CD4-positive, alpha-beta memory T cell (primary cell): ENCODE measurements at regions not wholly inside any gene's neighbourhood (a gene's known extent, or its start where the extent isn't known, plus 50 kb on each side); places are given as distances from the start of the nearest gene placed in this dataset.

Experiments used
- CTCF ChIA-PET: fragments of 350-600 bp; sonication (Branson Sonifier 250); formaldehyde crosslinking; loops from one replicate; lab custom pipeline; 2021; ENCODE audit warnings: inconsistent platforms; ENCODE audit not compliant: partially characterized antibody; lab: Charles Lee
- POLR2A ChIA-PET: fragments of 350-600 bp; sonication (Branson Sonifier 250); formaldehyde crosslinking; loops from one replicate; lab custom pipeline; 2021; ENCODE audit not compliant: partially characterized antibody; lab: Charles Lee
- DNase-seq, 5 donors: peaks; one replicate each; pipeline versions ENCODE4 v3.0.0 to v3.0.0-alpha.2; 2020 to 2022; ENCODE audit warnings: mixed read lengths in 1 of 5
- H3K27ac ChIP-seq: one replicate; pipeline ENCODE4 v1.7.0; 2013; ENCODE audit warnings: low read depth, low read length
- H3K27me3 ChIP-seq: 2 replicates; pipeline ENCODE4 v1.7.0; 2013; ENCODE audit warnings: mild to moderate bottlenecking, low read length, moderate library complexity; ENCODE audit not compliant: insufficient read depth
- H3K36me3 ChIP-seq: 2 replicates; pipeline ENCODE4 v1.7.0; 2013; ENCODE audit warnings: mild to moderate bottlenecking, low read length, moderate library complexity; ENCODE audit not compliant: insufficient read depth
- H3K4me1 ChIP-seq: 2 replicates; pipeline ENCODE4 v1.7.0; 2013; ENCODE audit warnings: mild to moderate bottlenecking, low read length, moderate library complexity; ENCODE audit not compliant: insufficient read depth
- H3K4me3 ChIP-seq, 2 donors: one replicate each; pipeline ENCODE4 v1.7.0; 2013; ENCODE audit warnings: low read length in 2 of 2, mild to moderate bottlenecking in 1 of 2
- H3K9me3 ChIP-seq, 2 donors: one replicate each; pipeline ENCODE4 v1.7.0; 2013; ENCODE audit warnings: low read length in 2 of 2, control low read depth in 1 of 2; ENCODE audit not compliant: control insufficient read depth in 1 of 2
- H3K27ac Mint-ChIP-seq, 7 donors: one replicate each; pipeline ENCODE4 v1.8.0; 2020 to 2021; ENCODE audit warnings: mixed read lengths in 7 of 7, mild to moderate bottlenecking in 6 of 7, inconsistent platforms in 3 of 7, moderate library complexity in 3 of 7
- H3K27me3 Mint-ChIP-seq, 2 donors: one replicate each; pipeline ENCODE4 v1.8.0; 2020 to 2021; ENCODE audit warnings: mixed read lengths in 2 of 2
- H3K36me3 Mint-ChIP-seq, 2 donors: one replicate each; pipeline ENCODE4 v1.8.0; 2020 to 2021; ENCODE audit warnings: mixed read lengths in 2 of 2, inconsistent platforms in 1 of 2, mild to moderate bottlenecking in 1 of 2
- H3K4me1 Mint-ChIP-seq, 4 donors: one replicate each; pipeline ENCODE4 v1.8.0; 2020 to 2021; ENCODE audit warnings: mixed read lengths in 4 of 4, mild to moderate bottlenecking in 1 of 4
- H3K4me3 Mint-ChIP-seq, 8 donors: one replicate each; pipeline ENCODE4 v1.8.0; 2020 to 2021; ENCODE audit warnings: mixed read lengths in 8 of 8, mild to moderate bottlenecking in 7 of 8, moderate library complexity in 6 of 8, inconsistent platforms in 3 of 8
- H3K9me3 Mint-ChIP-seq, 8 donors: one replicate each; pipeline ENCODE4 v1.8.0; 2020 to 2021; ENCODE audit warnings: mixed read lengths in 8 of 8, mild to moderate bottlenecking in 5 of 8, inconsistent platforms in 3 of 8, moderate library complexity in 1 of 8
- intact Hi-C: fragments of 100-400 bp; cut with micrococcal nuclease; formaldehyde crosslinking; loops from one replicate; pipeline ENCODE4 v1.15.1; 2023

GRCh38 chr2:16398486-16399043 lies 267.1 kb downstream of the CYRIA start:
- H3K27me3 ChIP-seq = no peaks in the 10 kb centered on the region
- intact Hi-C loops = no loop called here
- H3K36me3 ChIP-seq = no peaks in the 10 kb centered on the region
- no peak for DNase-seq
- Mint-ChIP-seq H3K4me1 (no peaks in the 10 kb centered on the region), H3K9me3 (peaks cover 0 to 5% (median 0%) of the 10 kb centered on the region in 8 donors), H3K4me3 (no peak overlapping the region), H3K27ac (no peak overlapping the region), H3K27me3 (no peaks in the 10 kb centered on the region), H3K36me3 (no peaks in the 10 kb centered on the region)
- no peak overlapping the region for H3K27ac ChIP-seq
- ChIA-PET CTCF (no interaction called here), POLR2A (no interaction called here)
- no peaks in the 10 kb centered on the region for H3K9me3 ChIP-seq
- no peak overlapping the region for H3K4me3 ChIP-seq
- no peaks in the 10 kb centered on the region for H3K4me1 ChIP-seq

- no peak overlapping the region for H3K4me3 ChIP-seq
- H3K27me3 Mint-ChIP-seq = no peaks in the 10 kb centered on the region
- H3K4me1 ChIP-seq = no peaks in the 10 kb centered on the region
- H3K27me3 ChIP-seq = no peaks in the 10 kb centered on the region
- POLR2A ChIA-PET = no interaction called here
- CTCF ChIA-PET = interaction anchor here (0.9 kb wide), 1 partner anchor 9 kb away, joined by 3 read pairs; no protein-coding TSS in a partner anchor
- no peaks in the 10 kb centered on the region for H3K9me3 ChIP-seq
- DNase-seq = no peak
- intact Hi-C loops = no loop called here
- no peaks in the 10 kb centered on the region for H3K36me3 Mint-ChIP-seq
- H3K9me3 Mint-ChIP-seq = peaks cover 0 to 5% (median 0%) of the 10 kb centered on the region in 8 donors
- H3K27ac Mint-ChIP-seq = no peak overlapping the region
- H3K4me1 Mint-ChIP-seq = no peaks in the 10 kb centered on the region
- H3K27ac ChIP-seq = no peak overlapping the region
- no peak overlapping the region for H3K4me3 Mint-ChIP-seq
- H3K36me3 ChIP-seq = no peaks in the 10 kb centered on the region
These were observed 267.8 kb downstream of the CYRIA start for GRCh38 chr2:16397681-16398475.

- Histone ChIP-seq H3K4me1 (no peaks in the 10 kb centered on the region), H3K9me3 (no peaks in the 10 kb centered on the region), H3K27ac (no peak overlapping the region), H3K27me3 (no peaks in the 10 kb centered on the region), H3K4me3 (no peak overlapping the region), H3K36me3 (no peaks in the 10 kb centered on the region)
- Mint-ChIP-seq H3K36me3 (no peaks in the 10 kb centered on the region), H3K27me3 (no peaks in the 10 kb centered on the region), H3K4me3 (no peak overlapping the region), H3K9me3 (peaks cover 0 to 5% (median 0%) of the 10 kb centered on the region in 8 donors), H3K4me1 (no peaks in the 10 kb centered on the region), H3K27ac (no peak overlapping the region)
- intact Hi-C loops = no loop called here
- DNase-seq = no peak
- ChIA-PET CTCF (no interaction called here), POLR2A (no interaction called here)
These were observed 268.6 kb downstream of the CYRIA start for GRCh38 chr2:16396986-16397385.

GRCh38 chr2:16396171-16396570 lies 269.5 kb downstream of the CYRIA start:
- Histone ChIP-seq H3K4me1 (no peaks in the 10 kb centered on the region), H3K4me3 (no peak overlapping the region), H3K27me3 (no peaks in the 10 kb centered on the region), H3K36me3 (no peaks in the 10 kb centered on the region), H3K27ac (no peak overlapping the region), H3K9me3 (no peaks in the 10 kb centered on the region)
- ChIA-PET CTCF (no interaction called here), POLR2A (no interaction called here)
- no peaks in the 10 kb centered on the region for H3K36me3 Mint-ChIP-seq
- no peak overlapping the region for H3K4me3 Mint-ChIP-seq
- H3K4me1 Mint-ChIP-seq = no peaks in the 10 kb centered on the region
- DNase-seq = no peak
- no peaks in the 10 kb centered on the region for H3K27me3 Mint-ChIP-seq
- peaks cover 0 to 5% (median 0%) of the 10 kb centered on the region in 8 donors for H3K9me3 Mint-ChIP-seq
- intact Hi-C loops = no loop called here
- no peak overlapping the region for H3K27ac Mint-ChIP-seq

- Histone ChIP-seq H3K9me3 (no peaks in the 10 kb centered on the region), H3K4me1 (no peaks in the 10 kb centered on the region), H3K4me3 (no peak overlapping the region), H3K36me3 (no peaks in the 10 kb centered on the region), H3K27ac (no peak overlapping the region), H3K27me3 (no peaks in the 10 kb centered on the region)
- intact Hi-C loops = no loop called here
- Mint-ChIP-seq H3K4me3 (no peak overlapping the region), H3K36me3 (no peaks in the 10 kb centered on the region), H3K9me3 (peaks cover 0 to 5% (median 0%) of the 10 kb centered on the region in 8 donors), H3K4me1 (no peaks in the 10 kb centered on the region), H3K27me3 (no peaks in the 10 kb centered on the region), H3K27ac (no peak overlapping the region)
- ChIA-PET CTCF (no interaction called here), POLR2A (no interaction called here)
- no peak for DNase-seq
These were observed 270.0 kb downstream of the CYRIA start for GRCh38 chr2:16395601-16396000.

DNA sequence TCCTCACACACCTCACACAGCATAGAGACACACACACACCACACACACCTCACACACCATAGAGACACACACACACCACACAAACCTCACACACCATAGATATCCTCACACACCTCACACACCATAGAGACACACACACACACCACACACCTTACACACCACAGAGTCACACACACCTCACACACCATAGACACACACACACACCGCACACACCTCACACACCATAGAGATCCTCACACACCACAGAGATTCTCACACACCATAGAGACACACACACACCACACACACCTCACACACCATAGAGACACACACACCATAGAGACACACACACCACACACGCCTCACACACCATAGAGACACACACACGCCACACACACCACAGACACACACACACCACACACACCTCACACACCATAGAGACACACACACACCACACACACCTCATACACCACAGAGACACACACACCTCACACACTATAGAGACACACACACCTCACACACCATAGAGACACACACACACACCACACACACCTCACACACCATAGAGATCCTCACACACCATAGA lies 270.6 kb downstream of the CYRIA start:
- Histone ChIP-seq H3K4me1 (no peaks in the 10 kb centered on the region), H3K36me3 (no peaks in the 10 kb centered on the region), H3K27me3 (no peaks in the 10 kb centered on the region), H3K4me3 (no peak overlapping the region), H3K9me3 (no peaks in the 10 kb centered on the region), H3K27ac (no peak overlapping the region)
- Mint-ChIP-seq H3K36me3 (no peaks in the 10 kb centered on the region), H3K4me1 (no peaks in the 10 kb centered on the region), H3K27ac (no peak overlapping the region), H3K4me3 (no peak overlapping the region), H3K9me3 (peaks cover 0 to 5% (median 0%) of the 10 kb centered on the region in 8 donors), H3K27me3 (no peaks in the 10 kb centered on the region)
- ChIA-PET POLR2A (no interaction called here), CTCF (no interaction called here)
- DNase-seq = no peak
- intact Hi-C loops = no loop called here

- no peaks in the 10 kb centered on the region for H3K9me3 ChIP-seq
- Mint-ChIP-seq H3K36me3 (no peaks in the 10 kb centered on the region), H3K27me3 (no peaks in the 10 kb centered on the region), H3K4me1 (no peaks in the 10 kb centered on the region), H3K27ac (no peak overlapping the region), H3K9me3 (peaks cover 0 to 5% (median 0%) of the 10 kb centered on the region in 8 donors), H3K4me3 (no peak overlapping the region)
- ChIA-PET POLR2A (no interaction called here), CTCF (no interaction called here)
- H3K4me3 ChIP-seq = no peak overlapping the region
- no peaks in the 10 kb centered on the region for H3K4me1 ChIP-seq
- H3K27ac ChIP-seq = no peak overlapping the region
- H3K36me3 ChIP-seq = no peaks in the 10 kb centered on the region
- no peaks in the 10 kb centered on the region for H3K27me3 ChIP-seq
- intact Hi-C loops = no loop called here
- DNase-seq = no peak
These were observed 271.3 kb downstream of the CYRIA start for GRCh38 chr2:16394072-16394985.
